Endothelial cell of umbilical vein (primary cell): ENCODE measurements at regions not wholly inside any gene's neighbourhood (a gene's known extent, or its start where the extent isn't known, plus 50 kb on each side); places are given as distances from the start of the nearest gene placed in this dataset.

Experiments
- BruUV-seq: library from RNA; stranded (reverse); fragments of 400-500 nt; replicated peaks from 2 replicates; lab custom pipeline; 2021; lab: Mats Ljungman, UMichigan
- CTCF ChIA-PET: fragments of 300-600, 350-600 bp; sonication (Branson Sonifier 250); formaldehyde crosslinking; loops from one replicate; lab custom pipeline; 2021; ENCODE audit warnings: antibody characterized with exemption, inconsistent platforms; lab: Charles Lee
- POLR2A ChIA-PET: fragments of 300-600, 350-600 bp; sonication (Branson Sonifier 250); formaldehyde crosslinking; loops from one replicate; lab custom pipeline; 2021; ENCODE audit warnings: antibody characterized with exemption, inconsistent platforms; lab: Charles Lee
- DNase-seq: peaks from one replicate; pipeline ENCODE4 v3.0.0-alpha.2; 2011; ENCODE audit warnings: low read depth, low spot score
- FAIRE-seq: peaks from 2 replicates; lab custom pipeline; 2011; peaks lifted over from hg19 to GRCh38; lab: Jason Lieb, UNC
- H2AFZ ChIP-seq: 2 replicates; pipeline ENCODE4 v1.6.0; 2012; ENCODE audit warnings: low read depth, low read length, control low read depth, inconsistent platforms
- H3K27ac ChIP-seq: 2 replicates; pipeline ENCODE4 v1.5.1; 2011; ENCODE audit warnings: low read depth, mild to moderate bottlenecking, control low read depth, low read length, moderate library complexity; ENCODE audit not compliant: insufficient read depth
- H3K27me3 ChIP-seq, 2 experiments: 2 replicates each; pipeline versions ENCODE4 v1.6.0 to v1.6.1; 2011; ENCODE audit warnings: low read length in 2 of 2, mixed read lengths in 1 of 2; ENCODE audit not compliant: control insufficient read depth in 2 of 2, insufficient read depth in 2 of 2
- H3K36me3 ChIP-seq, 2 experiments: 2 replicates in 1 of 2; 3 replicates in 1 of 2; pipeline ENCODE4 v1.5.1; 2011; ENCODE audit warnings: low read length in 2 of 2, mild to moderate bottlenecking in 1 of 2, moderate library complexity in 1 of 2; ENCODE audit not compliant: control insufficient read depth in 2 of 2, insufficient read depth in 2 of 2; ENCODE audit errors: extremely low read depth in 1 of 2
- H3K4me1 ChIP-seq: 3 replicates; pipeline ENCODE4 v1.5.1; 2011; ENCODE audit warnings: mild to moderate bottlenecking, low read length; ENCODE audit not compliant: control insufficient read depth, insufficient read depth; ENCODE audit errors: extremely low read depth
- H3K4me2 ChIP-seq: 2 replicates; pipeline ENCODE4 v1.6.1; 2011; ENCODE audit warnings: low read length, control low read depth, mixed read lengths; ENCODE audit not compliant: insufficient read depth
- H3K4me3 ChIP-seq, 3 experiments: fragments of 200-600 bp in 1 of 3; sonication (generic), shearing (Covaris generic) in 1 of 3; replicated peaks in 1 of 3; 2 replicates each; pipeline ENCODE4 v1.5.1; 2011 to 2016; ENCODE audit warnings: control low read depth in 3 of 3, low read length in 3 of 3, mild to moderate bottlenecking in 2 of 3, inconsistent platforms in 1 of 3, low read depth in 1 of 3, moderate library complexity in 1 of 3; ENCODE audit not compliant: insufficient read depth in 1 of 3
- H3K79me2 ChIP-seq: 2 replicates; pipeline ENCODE4 v1.6.0; 2012; ENCODE audit warnings: low read length, inconsistent platforms; ENCODE audit not compliant: control insufficient read depth, insufficient read depth
- H3K9ac ChIP-seq: replicated peaks from 2 replicates; pipeline ENCODE3; 2011; ENCODE audit warnings: low read length, control low read depth; ENCODE audit not compliant: insufficient read depth; ENCODE audit errors: extremely low read depth
- H3K9me1 ChIP-seq: replicated peaks from 3 replicates; pipeline ENCODE4 v1.6.0; 2011; ENCODE audit warnings: mild to moderate bottlenecking, low read length; ENCODE audit not compliant: control insufficient read depth, insufficient read depth; ENCODE audit errors: extremely low read depth
- H3K9me3 ChIP-seq: replicated peaks from 2 replicates; pipeline ENCODE4 v1.5.1; 2012; ENCODE audit warnings: low read length, inconsistent platforms; ENCODE audit not compliant: control insufficient read depth, insufficient read depth
- H4K20me1 ChIP-seq: replicated peaks from 2 replicates; pipeline ENCODE3; 2011; ENCODE audit warnings: mild to moderate bottlenecking, low read length; ENCODE audit not compliant: control insufficient read depth, insufficient read depth; ENCODE audit errors: extremely low read depth
- CTCF ChIP-seq, 2 donors: IDR thresholded peaks; 1 replicate in 1 of 2; 2 replicates in 1 of 2; pipeline ENCODE4 v1.5.1; 2011; ENCODE audit warnings: low read length in 2 of 2, mild to moderate bottlenecking in 2 of 2, moderate library complexity in 2 of 2, control low read depth in 1 of 2, inconsistent platforms in 1 of 2, low read depth in 1 of 2; ENCODE audit not compliant: insufficient read depth in 1 of 2; ENCODE audit errors: extremely low read depth in 1 of 2
- EZH2 ChIP-seq: IDR thresholded peaks from 2 replicates; pipeline ENCODE4 v1.6.1; 2012; ENCODE audit warnings: borderline replicate concordance, low read depth, mild to moderate bottlenecking, moderate library complexity, low read length, inconsistent platforms; ENCODE audit not compliant: severe bottlenecking
- FOS ChIP-seq: IDR thresholded peaks from 2 replicates; pipeline ENCODE4 v1.6.1; 2011; ENCODE audit warnings: mild to moderate bottlenecking, low read length, moderate library complexity, borderline replicate concordance; ENCODE audit not compliant: insufficient read depth
- GATA2 ChIP-seq: IDR thresholded peaks from 2 replicates; pipeline ENCODE4 v1.7.0; 2011; ENCODE audit warnings: low read depth, mild to moderate bottlenecking, moderate library complexity, mixed read lengths, low read length; ENCODE audit not compliant: insufficient read length, insufficient read depth
- JUN ChIP-seq: IDR thresholded peaks from 2 replicates; pipeline ENCODE4 v1.6.1; 2011; ENCODE audit warnings: borderline replicate concordance, low read depth; ENCODE audit not compliant: insufficient read length, insufficient read depth
- MAX ChIP-seq: IDR thresholded peaks from 2 replicates; pipeline ENCODE4 v1.6.1; 2011; ENCODE audit not compliant: insufficient read depth, insufficient read length
- MYC ChIP-seq: IDR thresholded peaks from one replicate; pipeline ENCODE4 v1.6.1; 2011; ENCODE audit warnings: mild to moderate bottlenecking, low read depth, low read length
- POLR2A ChIP-seq: IDR thresholded peaks from 2 replicates; pipeline ENCODE4 v1.6.1; 2012; ENCODE audit warnings: low read depth, mild to moderate bottlenecking, control low read depth, low read length
- POLR2AphosphoS5 ChIP-seq: IDR thresholded peaks from 2 replicates; pipeline ENCODE4 v1.6.1; 2012; ENCODE audit warnings: low read depth, mild to moderate bottlenecking, control low read depth, low read length, moderate library complexity; ENCODE audit not compliant: insufficient read depth
- dilution Hi-C: fragments of 300-500 bp; cut with MboI; formaldehyde crosslinking; loops from one replicate; pipeline ENCODE4 v1.15.0; 2019; ENCODE audit warnings: low sequenced_read_pairs; ENCODE audit not compliant: extremely low pct_ligation_motif_present
- intact Hi-C: fragments of 100-400 bp; cut with micrococcal nuclease; formaldehyde crosslinking; loops from one replicate; pipeline ENCODE4 v1.10.0; 2022

GRCh38 chrX:116873671-116874070, 410.9 kb upstream of the CT83 start:
- intact Hi-C loops (no loop called here), dilution Hi-C loops (no loop called here)
- DNase-seq (no peak), FAIRE-seq (no peak)
- Histone ChIP-seq H3K27me3 (no peaks in the 10 kb centered on the region), H2AFZ (no peak overlapping the region), H3K9me1 (no peaks in the 10 kb centered on the region), H3K9ac (no peak overlapping the region), H3K4me2 (no peak overlapping the region), H3K27ac (no peak overlapping the region), H3K4me1 (no peaks in the 10 kb centered on the region), H3K4me3 (no peak overlapping the region), H3K9me3 (no peaks in the 10 kb centered on the region), H4K20me1 (no peaks in the 10 kb centered on the region), H3K36me3 (no peaks in the 10 kb centered on the region), H3K79me2 (no peaks in the 10 kb centered on the region)
- no TSS peak for BruUV-seq
- TF ChIP-seq POLR2AphosphoS5 (no peak), GATA2 (no peak), POLR2A (no peak), FOS (no peak), MAX (no peak), JUN (no peak), MYC (no peak), EZH2 (no peak), CTCF (IDR thresholded peaks at IDR 0.05; ENCODE audit: extremely low read depth in 1 of 2, insufficient read depth in 1 of 2, low read depth in 1 of 2, low read length in 2 of 2) (no peak)
- CTCF ChIA-PET = no interaction called here
- POLR2A ChIA-PET = no interaction called here
